H1 (cell line): ENCODE measurements at regions not wholly inside any gene's neighbourhood (a gene's known extent, or its start where the extent isn't known, plus 50 kb on each side); places are given as distances from the start of the nearest gene placed in this dataset.
A peak's percentile ranks its signal among the peaks of the same experiment; 100 is the strongest.

Source experiments
- CTCF ChIA-PET: fragments of 300-600 bp; sonication (Branson Sonifier 250); formaldehyde crosslinking; loops from one replicate; lab custom pipeline; 2021; ENCODE audit not compliant: partially characterized antibody; lab: Charles Lee
- POLR2A ChIA-PET: fragments of 300-600 bp; sonication (Branson Sonifier 250); formaldehyde crosslinking; loops from one replicate; lab custom pipeline; 2021; ENCODE audit warnings: inconsistent platforms; ENCODE audit not compliant: partially characterized antibody; lab: Charles Lee
- DNase-seq, 2 experiments: peaks; one replicate each; pipeline versions ENCODE4 v3.0.0 to v3.0.0-alpha.2; 2010 to 2022; ENCODE audit warnings: low spot score in 2 of 2, low read depth in 1 of 2, mixed read lengths in 1 of 2
- FAIRE-seq: peaks from 2 replicates; lab custom pipeline; 2011; peaks lifted over from hg19 to GRCh38; lab: Jason Lieb, UNC
- H2AFZ ChIP-seq: 2 replicates; pipeline ENCODE4 v1.8.1; 2012; ENCODE audit warnings: low read length, inconsistent platforms
- H2AK5ac ChIP-seq: 2 replicates; pipeline ENCODE4 v1.6.1; 2013; ENCODE audit warnings: low read depth, low read length
- H2BK120ac ChIP-seq: replicated peaks from 2 replicates; pipeline ENCODE3; 2013; ENCODE audit warnings: low read depth, low read length, inconsistent platforms
- H2BK12ac ChIP-seq: 2 replicates; pipeline ENCODE4 v1.6.1; 2013; ENCODE audit warnings: low read depth, low read length
- H2BK15ac ChIP-seq: 2 replicates; pipeline ENCODE4 v1.6.1; 2013; ENCODE audit warnings: low read length
- H2BK20ac ChIP-seq: 2 replicates; pipeline ENCODE4 v1.6.1; 2013; ENCODE audit warnings: low read length
- H2BK5ac ChIP-seq: 2 replicates; pipeline ENCODE4 v1.6.1; 2013; ENCODE audit warnings: low read depth, low read length
- H3K14ac ChIP-seq: 2 replicates; pipeline ENCODE4 v1.6.1; 2013; ENCODE audit warnings: inconsistent platforms; ENCODE audit not compliant: insufficient read length
- H3K18ac ChIP-seq: 2 replicates; pipeline ENCODE4 v1.6.1; 2013; ENCODE audit warnings: low read length; ENCODE audit errors: extremely low read depth
- H3K23ac ChIP-seq: 2 replicates; pipeline ENCODE4 v1.6.1; 2013; ENCODE audit warnings: inconsistent platforms; ENCODE audit not compliant: insufficient read length
- H3K23me2 ChIP-seq: 2 replicates; pipeline ENCODE4 v1.6.1; 2013; ENCODE audit warnings: low read depth, low read length
- H3K27ac ChIP-seq: 2 replicates; pipeline ENCODE4 v1.6.1; 2011; ENCODE audit warnings: low read depth, low read length, inconsistent platforms
- H3K27me3 ChIP-seq, 4 experiments: replicated peaks in 1 of 4; 1 replicate in 1 of 4; 2 replicates in 3 of 4; pipeline versions ENCODE4 v1.6.1 to v1.8.1; 2011 to 2013; ENCODE audit warnings: low read length in 3 of 4, mild to moderate bottlenecking in 3 of 4, inconsistent platforms in 2 of 4, mixed read lengths in 2 of 4, moderate library complexity in 1 of 4; ENCODE audit not compliant: control insufficient read depth in 3 of 4, insufficient read depth in 3 of 4; ENCODE audit errors: extremely low read depth in 1 of 4
- H3K36me3 ChIP-seq, 4 experiments: 2 replicates each; pipeline versions ENCODE4 v1.6.1 to v1.8.1; 2011 to 2013; ENCODE audit warnings: mild to moderate bottlenecking in 4 of 4, low read length in 3 of 4, moderate library complexity in 2 of 4, control low read depth in 1 of 4, inconsistent platforms in 1 of 4; ENCODE audit not compliant: insufficient read depth in 4 of 4, control insufficient read depth in 2 of 4
- H3K4ac ChIP-seq: replicated peaks from 2 replicates; pipeline ENCODE3; 2013; ENCODE audit warnings: low read length, low read depth, mixed read lengths, inconsistent platforms; ENCODE audit not compliant: insufficient read length
- H3K4me1 ChIP-seq, 4 experiments: replicated peaks in 1 of 4; 1 replicate in 1 of 4; 2 replicates in 3 of 4; pipeline versions ENCODE4 v1.6.1 to v1.8.1; 2011 to 2013; ENCODE audit warnings: low read length in 3 of 4, inconsistent platforms in 2 of 4, mixed read lengths in 1 of 4; ENCODE audit not compliant: insufficient read depth in 4 of 4, control insufficient read depth in 3 of 4
- H3K4me2 ChIP-seq, 2 experiments: 2 replicates each; pipeline versions ENCODE4 v1.6.1 to v1.8.1; 2011 to 2013; ENCODE audit warnings: low read depth in 2 of 2, low read length in 2 of 2, control low read depth in 1 of 2, inconsistent platforms in 1 of 2, mild to moderate bottlenecking in 1 of 2; ENCODE audit not compliant: insufficient read depth in 1 of 2
- H3K4me3 ChIP-seq, 4 experiments: fragments of 200-600, 300-600 bp in 1 of 4; sonication (generic), shearing (Covaris generic), sonication (Bioruptor Twin) in 1 of 4; 2 replicates each; pipeline versions ENCODE4 v1.5.1 to v1.8.1; 2011 to 2016; ENCODE audit warnings: low read length in 4 of 4, low read depth in 3 of 4, control low read depth in 2 of 4, inconsistent platforms in 2 of 4, mild to moderate bottlenecking in 2 of 4, mixed read lengths in 1 of 4, moderate library complexity in 1 of 4; ENCODE audit not compliant: insufficient read depth in 2 of 4; ENCODE audit errors: extremely low read depth in 1 of 4
- H3K56ac ChIP-seq: replicated peaks from 2 replicates; pipeline ENCODE3; 2013; ENCODE audit warnings: low read depth, mild to moderate bottlenecking, mixed read lengths, low read length, inconsistent platforms; ENCODE audit not compliant: insufficient read length
- H3K79me1 ChIP-seq: 2 replicates; pipeline ENCODE4 v1.6.1; 2013; ENCODE audit warnings: low read depth, low read length, control low read depth
- H3K79me2 ChIP-seq, 2 experiments: 2 replicates each; pipeline versions ENCODE4 v1.6.1 to v1.8.1; 2012 to 2013; ENCODE audit warnings: low read length in 2 of 2, mild to moderate bottlenecking in 2 of 2, inconsistent platforms in 1 of 2; ENCODE audit not compliant: insufficient read depth in 2 of 2, control insufficient read depth in 1 of 2
- H3K9ac ChIP-seq, 4 experiments: replicated peaks in 1 of 4; 1 replicate in 1 of 4; 2 replicates in 3 of 4; pipeline versions ENCODE4 v1.6.1 to v1.8.1; 2011 to 2013; ENCODE audit warnings: low read depth in 3 of 4, low read length in 3 of 4, control low read depth in 2 of 4, mild to moderate bottlenecking in 2 of 4, moderate library complexity in 2 of 4, inconsistent platforms in 1 of 4; ENCODE audit errors: extremely low read depth in 1 of 4
- H3K9me3 ChIP-seq, 2 experiments: 2 replicates each; pipeline versions ENCODE4 v1.6.1 to v1.8.1; 2012 to 2013; ENCODE audit warnings: mild to moderate bottlenecking in 2 of 2, moderate library complexity in 2 of 2, control low read depth in 1 of 2, inconsistent platforms in 1 of 2, low read depth in 1 of 2, low read length in 1 of 2, mixed read lengths in 1 of 2; ENCODE audit not compliant: insufficient read depth in 2 of 2
- H4K20me1 ChIP-seq, 2 experiments: replicated peaks in 1 of 2; 2 replicates each; pipeline versions ENCODE3 to v1.8.1; 2011 to 2013; ENCODE audit warnings: inconsistent platforms in 2 of 2, low read length in 2 of 2, mild to moderate bottlenecking in 1 of 2; ENCODE audit not compliant: insufficient read depth in 2 of 2, control insufficient read depth in 1 of 2
- H4K5ac ChIP-seq: 2 replicates; pipeline ENCODE4 v1.6.1; 2013; ENCODE audit warnings: low read length, low read depth, mixed read lengths, inconsistent platforms; ENCODE audit not compliant: insufficient read length
- H4K8ac ChIP-seq: 2 replicates; pipeline ENCODE4 v1.8.0; 2013; ENCODE audit warnings: mild to moderate bottlenecking, moderate library complexity, low read length, inconsistent platforms; ENCODE audit not compliant: insufficient read depth; ENCODE audit errors: extremely low read depth
- H4K91ac ChIP-seq: replicated peaks from 2 replicates; pipeline ENCODE3; 2013; ENCODE audit warnings: low read length, mixed read lengths, inconsistent platforms; ENCODE audit not compliant: insufficient read length
- ATF3 ChIP-seq: IDR thresholded peaks from 2 replicates; pipeline ENCODE4 v1.6.1; 2011; ENCODE audit warnings: low read depth, mild to moderate bottlenecking, low read length; ENCODE audit not compliant: insufficient read depth
- CTCF ChIP-seq, 3 experiments: IDR thresholded peaks; 1 replicate in 2 of 3; 2 replicates in 1 of 3; pipeline versions ENCODE4 v1.5.1 to v1.6.1; 2011; ENCODE audit warnings: low read length in 3 of 3, mild to moderate bottlenecking in 3 of 3, inconsistent platforms in 2 of 3, low read depth in 1 of 3, moderate library complexity in 1 of 3; ENCODE audit not compliant: insufficient read depth in 1 of 3; ENCODE audit errors: control extremely low read depth in 1 of 3
- POLR2A ChIP-seq, 2 experiments: IDR thresholded peaks; 1 replicate in 1 of 2; 2 replicates in 1 of 2; pipeline ENCODE4 v1.6.1; 2011; ENCODE audit warnings: low read depth in 2 of 2, low read length in 2 of 2, mild to moderate bottlenecking in 2 of 2; ENCODE audit errors: control extremely low read depth in 1 of 2
- RAD21 ChIP-seq, 2 experiments: IDR thresholded peaks in 1 of 2; conservative IDR thresholded peaks in 1 of 2; 2 replicates each; pipeline ENCODE4 v1.6.1; 2011; ENCODE audit warnings: low read depth in 2 of 2, low read length in 2 of 2, improper control_type of control experiment in 1 of 2, inconsistent platforms in 1 of 2, mild to moderate bottlenecking in 1 of 2, moderate library complexity in 1 of 2
- RNF2 ChIP-seq: fragments of 200-900, 300-1000 bp; sonication (generic); IDR thresholded peaks from 2 replicates; pipeline ENCODE4 v1.7.1; 2016; ENCODE audit warnings: borderline replicate concordance, low read depth, mild to moderate bottlenecking, antibody characterized with exemption, low read length; ENCODE audit not compliant: poor library complexity, severe bottlenecking; ENCODE audit errors: missing control alignments
- TBP ChIP-seq: IDR thresholded peaks from 2 replicates; pipeline ENCODE4 v1.6.1; 2011; ENCODE audit warnings: low read depth, low read length, improper control_type of control experiment
- ZNF274 ChIP-seq: IDR thresholded peaks from 2 replicates; pipeline ENCODE4 v1.7.0; 2012; ENCODE audit warnings: low read length, borderline replicate concordance; ENCODE audit errors: extremely low read depth
- WGBS, 2 experiments: shearing (Covaris generic) in 1 of 2; methylation state at CpG; one replicate each; pipeline versions ENCODE4 v1.1.6 to v1.1.7; 2013 to 2015; ENCODE audit warnings: low lambda C conversion rate in 2 of 2, mixed read lengths in 2 of 2, inconsistent platforms in 1 of 2, low coverage in 1 of 2, missing lambda C conversion rate in 1 of 2; ENCODE audit not compliant: insufficient replicate concordance in 2 of 2, insufficient coverage in 1 of 2, insufficient read length in 1 of 2; ENCODE audit errors: extremely low coverage in 1 of 2, missing lambda C conversion rate in 1 of 2; 5-methylcytosine and 5-hydroxymethylcytosine counted together

GRCh38 chr4:1570291-1571164 is 113.6 kb downstream of the FAM53A start:
- H2AFZ ChIP-seq = no peak overlapping the region
- peaks cover 2% of the 10 kb centered on the region; the same call in 1 of the 2 replicates for H3K79me1 ChIP-seq
- no peak overlapping the region for H2BK20ac ChIP-seq
- no peaks in the 10 kb centered on the region for H3K36me3 ChIP-seq
- POLR2A ChIA-PET = interaction anchor here (0.7 to 1.8 kb wide), 4 partner anchors 9 to 529 kb away, joined by 3 to 5 read pairs (median 3); no protein-coding TSS in a partner anchor
- peaks cover 10% of the 10 kb centered on the region; the same call in 1 of the 2 replicates for H3K23me2 ChIP-seq
- peak overlapping the region; percentile 54 for H4K91ac ChIP-seq
- H3K18ac ChIP-seq = peak overlapping the region; percentile 36; the same call in 1 of the 2 replicates
- H3K23ac ChIP-seq = no peak overlapping the region
- CTCF ChIA-PET = interaction anchor here (1.5 to 2.1 kb wide), 2 partner anchors 35 to 59 kb away, joined by 5 to 8 read pairs; no protein-coding TSS in a partner anchor
- FAIRE-seq = no peak
- no peak overlapping the region for H3K14ac ChIP-seq
- no peak overlapping the region for H3K9ac ChIP-seq
- H3K56ac ChIP-seq = no peak overlapping the region
- H2AK5ac ChIP-seq = no peak overlapping the region; the same call in 1 of the 2 replicates
- DNase-seq = no peak
- H2BK15ac ChIP-seq = peak overlapping the region; percentile 81; the same call in 1 of the 2 replicates
- H4K20me1 ChIP-seq = peaks cover 0 to 4% of the 10 kb centered on the region in 2 experiments
- H3K4me2 ChIP-seq = no peak overlapping the region
- no peak overlapping the region for H4K8ac ChIP-seq
- no peak overlapping the region for H4K5ac ChIP-seq
- no peaks in the 10 kb centered on the region for H3K79me2 ChIP-seq
- peaks cover 2 to 38% (median 27%) of the 10 kb centered on the region in 4 experiments for H3K4me1 ChIP-seq
- no peak overlapping the region for H3K27ac ChIP-seq
- H3K4me3 ChIP-seq = no peak overlapping the region
- H3K9me3 ChIP-seq = no peaks in the 10 kb centered on the region
- peak overlapping the region; percentile 32; the same call in 1 of the 2 replicates for H2BK5ac ChIP-seq
- peak overlapping the region; percentile 96; the same call in 1 of the 2 replicates for H2BK12ac ChIP-seq
- H3K4ac ChIP-seq = peak overlapping the region; percentile 15
- H3K27me3 ChIP-seq = no peaks in the 10 kb centered on the region; a peak in 1 of 7 replicates
- H2BK120ac ChIP-seq = no peak overlapping the region
- 77% methylated on average over 24 of the region's 25 CpGs; no CpG with 5 or more reads in 1 of the 2 experiments for WGBS, 2 experiments
- TF ChIP-seq ATF3 = no peak
- no peak for TF ChIP-seq ZNF274
- no peak for TF ChIP-seq RNF2
- no peak for TF ChIP-seq POLR2A (IDR thresholded peaks at IDR 0.05; ENCODE audit: control extremely low read depth in 1 of 2, low read depth in 2 of 2, low read length in 2 of 2)
- peak in 1 of 3 experiments; percentile 29; a peak in 1 of 4 replicates for TF ChIP-seq CTCF (IDR thresholded peaks at IDR 0.05; ENCODE audit: control extremely low read depth in 1 of 3, insufficient read depth in 1 of 3, low read depth in 1 of 3, low read length in 3 of 3)
- peak in 1 of 2 experiments; percentile 14; a peak in 1 of 4 replicates for TF ChIP-seq RAD21 (IDR thresholded peaks at IDR 0.05 in 1 of 2, conservative IDR thresholded peaks at IDR 0.05 in 1 of 2; ENCODE audit: low read depth in 2 of 2, low read length in 2 of 2)
- no peak for TF ChIP-seq TBP
